HCEC 1CT (cell line): ENCODE measurements at regions not wholly inside any gene's neighbourhood (a gene's known extent, or its start where the extent isn't known, plus 50 kb on each side); places are given as distances from the start of the nearest gene placed in this dataset.

Source experiments
- DNase-seq: peaks from one replicate; pipeline ENCODE4 v3.0.0-alpha.2; 2017

DNA sequence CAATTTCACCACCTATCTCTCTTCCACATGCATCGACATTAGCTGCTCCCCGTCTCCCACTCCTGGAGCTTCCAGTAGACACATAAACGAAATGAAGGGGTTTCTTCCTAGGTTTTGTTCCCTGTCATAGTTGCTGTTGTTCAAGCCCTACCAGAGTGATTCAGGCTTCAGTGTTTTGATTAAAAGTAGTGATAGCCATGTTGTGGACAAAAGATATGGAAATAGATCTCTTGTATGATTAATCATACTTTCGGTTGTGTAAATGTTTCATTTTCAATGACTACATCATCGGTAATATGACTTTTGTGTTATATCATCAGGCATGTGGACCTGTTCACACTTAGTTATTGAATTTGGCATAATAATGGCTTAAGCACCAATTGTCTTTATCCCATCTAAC, 96.5 kb upstream of the KLF3 start:
- no peak for DNase-seq

DNA sequence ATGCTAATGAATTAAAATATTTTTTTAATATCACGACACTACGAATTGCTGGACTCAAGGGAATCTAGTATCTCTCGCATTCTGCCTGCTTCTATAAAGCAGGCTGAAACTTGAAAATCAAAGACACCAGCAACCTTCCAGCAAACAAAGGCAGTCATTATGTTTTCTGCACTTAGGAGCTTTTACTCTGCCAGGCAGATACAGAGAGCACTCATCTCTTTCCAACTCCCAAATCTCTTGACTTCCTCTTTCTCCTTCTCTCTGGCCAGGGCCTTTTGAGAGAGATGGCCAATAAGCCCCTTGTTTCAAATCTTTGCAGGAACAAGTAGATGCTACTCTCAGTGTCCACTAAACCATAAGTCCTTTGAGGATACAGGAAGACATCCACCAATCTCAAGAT, 95.2 kb upstream of the KLF3 start:
- DNase-seq, result no peak

DNA sequence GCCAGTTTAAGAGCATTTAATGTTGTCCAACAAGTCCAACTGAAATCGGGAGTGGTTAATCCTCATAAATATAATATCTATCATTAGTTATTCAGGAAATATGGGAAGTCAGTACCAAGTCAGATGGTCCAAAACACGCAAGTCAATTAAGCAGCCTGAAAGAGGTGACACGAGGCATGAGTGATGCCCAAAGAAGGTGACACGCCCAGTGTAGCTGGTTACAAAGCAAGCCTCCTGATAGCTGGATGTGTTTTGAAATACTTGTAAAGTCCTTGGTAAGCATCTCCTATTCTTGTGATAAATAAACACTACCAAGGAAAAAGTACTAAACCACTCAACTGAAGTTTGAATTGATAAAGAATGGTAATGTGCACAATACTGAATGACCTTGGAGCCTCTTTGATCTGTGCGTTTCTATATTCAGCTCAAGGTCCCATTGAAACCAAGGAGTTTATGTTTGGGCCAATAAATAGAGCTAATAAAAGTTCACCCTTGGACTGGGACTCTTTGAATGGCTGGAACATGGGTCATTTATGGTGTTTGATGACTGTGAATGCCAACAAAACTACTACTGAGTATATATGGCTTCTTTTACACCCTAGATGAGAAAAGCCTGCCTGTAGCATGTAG, 93.2 kb upstream of the KLF3 start:
- no peak for DNase-seq

DNA sequence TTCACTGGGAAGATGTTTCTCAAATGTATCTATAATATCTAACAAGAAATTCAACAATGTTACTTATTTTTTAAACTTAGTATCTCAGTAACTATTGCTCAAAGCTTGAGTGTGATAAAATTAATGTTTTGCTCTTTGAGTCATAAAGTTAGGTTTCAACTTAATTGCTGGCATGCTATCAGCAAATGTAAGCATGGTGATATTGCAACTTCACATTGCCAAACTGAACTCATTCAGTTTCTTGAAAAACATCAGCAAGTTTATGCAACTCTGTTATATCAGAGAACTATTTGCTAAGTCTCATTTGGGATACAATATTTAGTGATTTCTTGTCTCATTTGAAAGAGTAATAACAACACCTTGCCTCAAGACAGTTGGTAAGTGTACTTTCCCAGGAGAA, 91.2 kb upstream of the KLF3 start:
- no peak for DNase-seq

DNA sequence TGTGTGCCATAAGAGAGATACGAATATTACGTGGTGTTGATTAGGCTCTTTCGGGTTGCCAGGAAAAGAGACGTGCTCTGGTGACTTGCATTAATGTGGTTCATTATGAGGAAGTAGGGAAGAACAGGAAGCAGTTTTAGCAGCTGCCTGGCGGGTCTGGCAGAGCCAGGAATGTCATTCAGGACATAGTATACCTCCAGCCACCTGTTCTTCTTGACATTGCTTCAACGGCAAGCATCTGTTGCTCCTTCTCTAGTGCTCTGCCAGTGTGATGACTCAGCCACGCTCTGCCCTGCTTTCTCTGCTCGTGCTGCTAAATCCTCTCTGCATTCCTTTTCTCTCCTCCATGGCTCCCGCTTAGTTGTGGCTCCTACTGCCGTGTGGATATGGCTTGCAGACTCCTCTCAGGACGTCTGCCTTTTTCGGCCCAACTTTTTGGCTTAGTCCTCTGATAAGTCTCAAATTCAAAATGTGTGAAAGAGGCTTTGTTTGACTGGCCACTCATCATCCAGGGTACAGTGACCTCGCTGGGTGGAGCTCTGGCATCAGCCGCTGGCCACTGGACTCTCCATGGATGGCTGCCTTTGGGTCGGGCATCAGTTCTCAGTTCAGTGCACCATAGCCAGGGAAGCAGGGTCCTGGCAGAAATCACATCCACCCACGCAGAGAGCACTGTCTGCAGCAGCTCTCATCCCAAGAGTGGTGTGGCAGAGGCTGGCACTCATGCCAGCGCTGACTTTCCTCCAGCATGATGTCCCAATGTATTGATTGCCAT, 89.3 kb upstream of the KLF3 start:
- no peak for DNase-seq

DNA sequence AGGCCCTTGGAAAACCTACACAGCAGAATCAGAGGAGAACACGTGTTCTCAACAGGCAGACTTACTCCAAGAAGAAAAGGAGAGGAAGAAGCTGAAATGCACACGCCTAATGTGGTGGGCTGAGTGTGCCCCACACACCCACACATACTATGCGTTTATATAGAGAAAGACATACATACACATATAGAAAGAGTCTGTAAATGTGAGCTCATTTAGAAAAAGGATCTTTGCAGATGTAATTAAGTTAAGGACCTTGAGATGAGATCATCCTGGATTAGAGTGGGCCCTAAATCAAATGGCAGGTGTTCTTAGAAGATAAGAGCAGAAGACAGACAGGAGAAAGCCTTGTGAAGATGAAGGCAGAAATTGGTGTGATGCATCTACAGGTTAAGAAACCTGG, 87.2 kb upstream of the KLF3 start:
- DNase-seq, result no peak

DNA sequence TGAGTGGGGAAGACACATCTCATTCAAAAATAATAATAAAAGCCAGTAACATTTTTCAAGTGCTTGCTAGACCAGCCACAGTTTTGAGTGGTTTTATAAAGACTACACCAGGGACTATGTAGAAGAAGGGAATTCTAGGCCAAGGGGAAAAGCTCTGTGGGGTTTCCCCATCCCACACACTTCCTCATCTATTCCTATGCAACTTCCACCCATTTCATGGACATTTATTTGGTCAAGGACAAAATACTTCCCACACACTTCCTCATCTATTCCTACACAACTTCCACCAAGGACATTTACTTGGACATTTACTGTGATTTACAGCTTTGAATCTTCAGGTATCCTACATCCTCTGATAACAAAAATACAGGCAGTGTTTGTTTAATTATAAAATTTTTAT, 86.5 kb upstream of the KLF3 start:
- DNase-seq, result no peak

DNA sequence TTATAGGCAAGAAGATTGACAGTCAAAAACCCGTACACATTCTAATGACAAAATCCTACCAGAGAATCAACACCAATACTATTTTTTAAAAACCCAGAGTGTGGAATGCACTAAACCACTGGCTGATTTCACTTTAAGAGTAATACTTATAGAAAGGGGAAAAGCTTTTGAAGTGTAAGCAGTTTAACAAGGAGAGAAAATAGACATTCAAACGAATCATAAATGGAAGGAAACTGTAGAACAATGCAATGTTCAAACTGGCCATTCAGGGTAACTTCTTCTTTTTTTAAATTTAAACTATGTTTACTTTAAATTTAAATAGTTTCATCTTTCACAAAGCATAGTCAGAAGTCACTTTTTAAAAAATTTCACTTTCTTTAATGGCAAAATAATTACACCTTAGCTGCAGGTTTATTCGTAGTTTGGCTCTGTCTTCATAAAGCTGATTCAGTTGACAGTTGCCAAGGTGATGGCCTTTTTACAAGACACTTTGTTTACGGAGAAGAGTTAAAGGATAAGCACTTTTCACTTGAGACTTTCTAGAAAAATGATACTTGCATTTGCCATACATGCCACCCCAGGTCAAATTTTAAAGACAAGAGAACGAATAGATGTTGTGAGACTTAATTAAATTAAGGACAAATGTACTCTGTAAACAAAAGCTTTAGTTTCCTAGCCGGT, 82.4 kb upstream of the KLF3 start:
- DNase-seq, result no peak

DNA sequence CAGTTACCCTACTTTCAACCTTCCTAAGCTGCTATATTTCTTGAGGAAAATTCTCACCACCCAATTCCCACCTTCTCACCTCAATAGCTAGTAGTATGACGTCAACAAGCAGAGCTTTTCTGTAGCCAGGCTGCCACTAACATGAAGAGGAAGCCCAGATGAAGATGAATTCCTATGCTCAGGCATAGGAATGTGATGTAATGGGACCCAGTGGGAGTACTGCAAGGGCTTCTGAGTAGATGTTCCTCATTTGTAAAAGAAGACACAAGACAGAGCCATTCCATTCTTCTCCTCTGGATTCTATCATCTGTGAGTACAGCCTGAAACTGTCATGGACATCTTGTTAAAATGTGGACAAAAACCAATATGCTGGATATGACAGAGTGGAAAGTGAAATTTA, 81.6 kb upstream of the KLF3 start:
- DNase-seq, result no peak

DNA sequence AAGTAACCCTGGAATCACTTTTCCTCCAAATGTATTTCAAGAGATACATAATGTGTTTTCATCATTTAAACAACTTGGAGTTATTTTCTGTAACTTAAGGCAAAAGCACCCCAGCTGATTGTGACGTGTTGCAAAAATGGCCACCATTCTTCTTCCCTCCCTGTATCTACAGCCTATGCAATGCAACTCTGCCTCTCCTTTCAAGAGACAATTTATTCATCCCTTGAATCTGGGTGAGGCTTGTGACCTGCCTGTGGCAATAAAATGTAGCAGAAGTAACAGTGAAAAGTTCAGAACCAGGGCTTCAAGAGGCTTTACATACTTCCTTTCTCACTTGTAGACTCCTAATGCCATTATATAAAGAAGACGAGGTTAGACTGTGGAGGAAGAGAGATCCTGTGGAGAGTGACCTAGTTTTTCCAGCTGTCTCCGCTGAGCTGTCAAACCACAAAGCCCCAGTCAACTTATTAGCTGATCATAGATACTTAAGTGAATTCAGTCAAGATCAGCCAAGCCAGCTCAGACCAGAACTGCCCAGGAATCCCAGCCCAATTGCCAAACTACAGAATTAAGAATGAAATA, 81.0 kb upstream of the KLF3 start:
- DNase-seq, result no peak

DNA sequence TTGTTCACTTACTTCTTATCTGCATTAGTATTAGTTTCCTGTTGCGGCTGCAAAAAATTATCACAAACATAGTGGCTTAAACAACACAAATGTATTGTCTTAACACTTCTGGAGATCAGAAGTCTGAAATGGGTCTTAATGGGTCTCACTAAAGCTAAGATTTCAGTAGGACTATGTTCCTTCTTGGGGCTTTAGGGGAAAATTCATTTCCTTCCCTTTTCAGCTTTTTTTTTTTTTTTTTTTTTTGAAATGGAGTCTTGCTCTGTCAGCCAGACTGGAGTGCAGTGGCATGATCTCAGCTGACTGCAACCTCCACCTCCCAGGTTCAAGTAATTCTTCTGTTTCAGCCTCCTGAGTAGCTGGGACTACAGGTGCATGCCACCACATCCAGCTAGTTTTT, 78.1 kb upstream of the KLF3 start:
- no peak for DNase-seq

DNA sequence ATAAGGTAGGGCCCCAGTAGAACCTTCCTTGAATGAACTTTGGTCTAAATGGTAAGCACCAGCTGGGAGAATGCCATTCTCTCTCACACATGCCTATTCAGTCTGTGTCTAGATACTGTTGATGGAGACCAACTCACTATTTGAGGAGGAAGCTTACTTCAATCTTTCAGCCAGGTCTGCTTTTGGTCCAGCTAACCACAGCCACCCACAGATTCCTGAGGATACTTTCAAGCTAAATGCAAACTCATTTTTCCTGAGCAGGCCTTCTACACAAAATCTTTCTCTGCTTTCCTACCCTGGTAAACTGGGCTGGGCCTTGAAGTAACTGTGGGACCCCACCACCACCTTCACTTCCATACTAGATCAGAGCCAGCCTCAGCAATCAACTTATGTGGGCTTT, 76.9 kb upstream of the KLF3 start:
- no peak for DNase-seq

DNA sequence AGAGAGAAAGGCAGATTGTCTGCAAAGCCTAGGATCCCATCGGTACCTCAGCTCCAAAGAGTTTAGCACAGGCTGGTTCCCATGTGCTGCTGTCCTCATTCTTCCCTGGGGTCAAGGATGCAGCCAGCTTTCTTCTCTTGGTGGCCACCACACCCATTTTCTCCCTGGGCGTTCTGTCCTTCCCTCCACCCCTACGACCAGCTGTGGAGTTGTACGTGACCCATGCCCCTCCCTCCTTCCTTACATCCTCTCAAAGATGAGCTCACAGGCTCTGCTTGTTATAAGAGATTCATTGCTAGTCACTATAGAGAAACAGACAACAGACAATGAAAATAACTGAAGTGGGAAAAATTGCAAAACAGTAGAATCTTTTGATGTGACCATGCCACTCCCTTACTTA, 74.0 kb upstream of the KLF3 start:
- no peak for DNase-seq

DNA sequence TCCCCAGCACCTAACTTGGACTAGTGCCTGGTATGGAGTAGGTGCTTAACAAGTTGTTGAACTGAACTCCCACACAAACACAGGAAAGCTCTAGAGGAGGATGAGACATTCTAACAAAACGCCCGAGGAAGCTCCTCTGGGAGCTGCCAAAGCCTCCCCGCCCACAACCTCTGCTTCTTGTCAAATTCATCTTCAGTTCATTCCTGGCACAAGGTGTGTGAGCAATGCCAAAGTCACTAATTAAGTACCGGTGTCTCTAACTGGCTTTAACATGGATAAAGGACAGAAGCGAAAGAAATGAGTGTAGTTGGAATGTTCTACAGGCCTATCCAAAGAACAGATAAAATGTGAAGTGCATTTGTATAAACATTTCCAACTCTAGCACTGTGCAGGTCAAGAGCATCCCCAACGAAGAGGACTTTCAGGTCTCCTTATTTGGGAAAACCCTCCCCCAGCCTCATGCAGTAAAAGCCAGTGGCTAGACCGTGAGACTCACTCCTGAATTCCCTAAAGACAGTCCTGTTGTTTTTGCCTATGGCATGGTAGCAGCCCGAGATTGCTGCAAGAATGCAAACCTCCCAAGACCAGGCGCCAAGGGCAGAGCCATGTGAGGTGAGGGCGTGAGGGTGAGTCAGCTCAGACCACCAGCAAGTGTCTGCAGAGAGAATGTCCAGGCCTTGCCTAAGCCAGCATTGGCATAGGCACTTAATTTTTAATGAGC, 72.2 kb upstream of the KLF3 start:
- no peak for DNase-seq

DNA sequence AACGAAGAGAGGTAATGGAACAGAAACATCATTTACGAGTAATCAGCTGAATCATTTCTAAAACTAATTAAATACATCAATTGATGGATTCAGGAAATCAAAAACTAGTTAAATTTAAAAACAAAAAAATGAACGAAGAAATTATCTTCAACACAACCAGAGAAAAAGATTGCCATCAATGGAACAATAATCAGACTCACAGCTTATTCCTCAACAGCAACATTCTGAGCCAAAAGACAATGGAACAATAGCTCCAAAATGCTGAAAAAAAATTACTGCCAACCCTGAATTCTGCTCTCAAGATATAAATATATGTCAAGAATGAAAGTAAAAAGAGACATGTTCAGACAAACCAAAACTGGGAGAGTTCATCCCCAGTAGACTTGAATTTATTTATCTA, 65.5 kb upstream of the KLF3 start:
- no peak for DNase-seq

DNA sequence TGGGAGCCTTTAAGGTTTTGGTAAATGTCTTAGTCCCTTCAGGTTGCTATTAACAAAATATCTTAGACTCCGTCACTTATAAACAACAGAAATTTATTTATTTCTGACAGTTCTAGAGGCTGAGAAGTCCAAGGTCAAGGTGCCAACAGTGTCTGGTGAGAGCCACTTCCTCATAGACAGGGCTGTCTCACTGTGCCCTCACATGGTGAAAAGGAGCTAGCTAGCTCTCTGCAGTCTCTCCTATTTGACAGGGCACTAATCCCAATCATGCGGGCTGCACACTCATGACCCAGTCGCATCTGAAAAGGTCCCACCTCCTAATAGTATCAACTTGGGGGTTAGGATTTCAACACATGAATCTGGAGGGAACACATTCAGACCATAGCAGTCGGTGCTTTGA, 63.4 kb upstream of the KLF3 start:
- DNase-seq, result no peak

DNA sequence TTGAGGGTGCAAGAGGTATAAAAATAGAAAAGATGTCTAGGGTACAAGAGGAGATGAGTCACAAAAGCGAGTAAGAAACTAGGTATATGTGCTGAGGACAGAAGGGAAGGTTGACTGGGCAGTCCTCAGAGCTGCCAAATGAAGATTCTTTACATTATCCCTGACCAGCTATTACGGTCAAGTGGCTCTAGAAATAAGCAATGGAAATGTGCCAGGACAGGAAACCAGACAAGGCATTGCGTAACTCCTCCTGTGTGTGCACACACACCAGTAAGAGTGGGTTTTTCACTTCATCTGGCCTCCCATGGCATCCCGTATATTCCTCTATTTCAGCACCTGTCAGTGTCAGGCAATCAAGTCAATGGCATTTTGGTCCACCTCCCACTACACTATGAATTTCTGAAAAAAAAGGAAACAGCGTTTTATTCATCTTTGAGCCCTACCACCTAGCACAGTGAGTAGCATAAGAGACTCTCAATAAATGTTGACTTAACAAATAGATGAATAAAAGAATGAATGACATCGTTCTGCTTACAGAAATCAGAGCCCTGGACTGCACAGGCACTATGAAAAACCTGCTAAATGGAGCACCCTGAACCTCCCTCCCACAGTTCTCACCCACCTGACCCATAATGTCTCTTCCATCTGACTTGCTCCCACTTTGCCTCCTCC, 62.6 kb upstream of the KLF3 start:
- DNase-seq, result peak; percentile 21

DNA sequence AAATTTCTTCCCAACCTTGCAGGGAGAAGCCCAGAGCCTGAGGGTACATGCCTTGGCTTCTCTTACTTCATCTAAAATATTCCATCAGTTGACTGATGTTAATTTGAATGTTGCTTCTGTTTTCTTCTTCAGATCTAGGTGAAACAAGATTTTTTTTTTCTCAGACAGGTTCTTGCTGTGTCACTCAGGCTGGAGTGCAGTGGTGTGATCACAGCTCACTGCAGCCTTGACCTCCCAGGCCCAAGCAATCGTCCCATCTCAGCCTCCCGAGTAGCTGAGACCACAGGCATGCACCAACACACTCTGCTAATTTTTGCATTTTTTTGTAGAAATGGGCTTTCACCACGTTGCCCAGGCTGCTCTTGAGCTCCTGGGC, 62.1 kb upstream of the KLF3 start:
- no peak for DNase-seq

DNA sequence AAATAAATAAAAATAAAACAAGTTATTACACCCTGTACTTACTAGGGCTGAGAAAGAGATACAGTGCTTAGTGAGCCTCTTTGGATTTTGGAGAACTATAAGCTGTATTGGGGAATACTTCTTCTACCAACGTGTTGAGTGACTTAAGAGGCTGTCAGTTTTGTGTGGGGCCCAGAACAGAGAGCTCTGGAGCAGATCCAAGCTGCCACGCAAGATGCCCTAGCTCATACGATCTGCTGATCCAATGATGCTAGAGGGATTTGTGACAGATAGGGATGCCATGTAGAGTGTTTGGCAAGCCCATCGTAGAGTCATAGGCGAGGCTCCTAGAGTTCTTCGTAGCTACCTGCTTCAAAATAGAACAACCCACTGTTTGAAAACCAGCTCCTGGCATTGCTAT, 60.3 kb upstream of the KLF3 start:
- DNase-seq, result no peak

DNA sequence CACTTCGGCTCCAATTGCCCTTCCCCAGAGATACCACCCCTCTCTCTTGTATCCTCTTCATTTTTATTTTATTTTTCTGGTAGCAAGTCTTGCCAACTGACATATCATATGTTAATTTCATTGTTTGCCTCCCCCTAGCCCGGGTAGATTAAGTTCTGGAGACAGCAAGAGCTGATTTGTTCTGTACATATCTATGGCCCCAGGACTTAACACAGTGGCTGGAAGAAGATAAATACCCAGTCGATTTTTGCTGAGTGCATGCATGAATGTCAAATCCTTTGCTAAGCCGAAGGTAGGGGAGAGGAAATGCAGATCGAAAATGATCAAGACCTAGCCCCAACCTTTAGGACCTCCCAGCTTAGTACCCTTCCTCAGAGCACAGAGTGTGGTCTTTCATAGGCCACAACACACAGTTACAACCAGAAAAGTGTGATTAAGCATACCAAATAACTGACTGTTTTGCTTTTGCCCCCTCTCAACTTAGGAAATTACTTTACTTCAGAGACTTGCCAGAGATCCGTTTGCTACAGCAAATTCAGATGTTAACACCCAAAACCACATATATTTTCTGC, 58.7 kb upstream of the KLF3 start:
- no peak for DNase-seq

DNA sequence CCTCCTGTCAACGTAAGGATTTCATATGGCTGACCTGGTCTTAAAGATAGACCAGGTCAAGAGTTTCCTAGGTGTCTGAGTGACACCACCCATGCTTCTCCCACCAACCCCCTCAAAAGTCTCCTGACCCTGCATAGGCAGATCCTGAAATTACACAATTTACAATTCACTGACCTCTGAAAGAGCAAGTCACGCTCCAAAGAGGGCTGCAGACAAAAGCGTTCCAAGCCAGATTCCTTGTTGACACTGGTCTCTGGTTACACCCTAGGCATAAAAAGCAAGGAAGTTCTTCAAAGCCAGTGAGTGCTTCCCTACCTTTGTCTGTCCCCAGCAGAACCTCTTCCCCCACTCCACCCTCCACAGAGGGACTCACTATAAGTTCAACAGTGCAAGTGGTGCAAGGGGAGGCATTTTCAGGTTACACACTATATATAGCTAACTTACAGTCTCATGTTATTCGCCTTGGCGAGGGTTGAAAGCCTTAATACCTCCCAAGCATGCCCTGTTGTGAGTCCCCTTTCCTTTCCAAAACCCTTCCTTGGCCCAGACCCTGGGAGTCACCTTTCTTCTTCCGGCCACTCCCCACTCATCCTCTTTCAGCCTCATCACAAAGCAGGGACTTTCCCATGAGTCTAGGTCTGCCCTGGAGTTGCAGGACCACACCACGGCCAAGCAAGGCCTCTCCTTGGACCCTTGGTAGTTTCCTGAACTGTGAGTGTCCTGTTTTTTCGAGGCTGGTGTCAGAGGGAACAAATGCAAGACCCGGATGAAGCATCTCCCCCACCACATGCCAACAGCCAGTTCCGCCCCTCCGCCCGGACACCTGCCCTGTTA, 58.0 kb upstream of the KLF3 start:
- DNase-seq, result no peak

DNA sequence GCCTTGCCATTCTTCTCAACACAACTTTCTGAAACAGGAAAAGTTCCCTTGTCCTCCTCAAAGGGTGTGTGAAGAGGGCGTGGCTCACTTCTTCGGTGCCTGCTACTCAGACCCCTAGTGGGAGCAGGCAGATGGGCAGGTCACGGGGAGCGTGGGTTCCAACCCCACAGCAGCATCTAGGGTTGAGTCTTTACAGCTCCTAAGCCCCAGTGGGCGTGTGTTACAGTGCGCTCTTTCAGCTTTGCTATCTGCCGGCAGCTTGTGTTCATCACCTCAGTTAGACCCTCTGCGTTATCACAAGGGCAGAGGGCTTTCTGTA, 57.5 kb upstream of the KLF3 start:
- no peak for DNase-seq
